ENCODE measurements at regions not wholly inside any gene's neighbourhood (a gene's known extent, or its start where the extent isn't known, plus 50 kb on each side); places are given as distances from the start of the nearest gene placed in this dataset.

GRCh38 chr6:90868256-90868655 lies 281.4 kb upstream of the MAP3K7 start:
- intact Hi-C loops (cut with DNase I): no loop called here
- no peak for TF ChIP-seq CTCF (IDR thresholded peaks at IDR 0.05)
- no peak for TF ChIP-seq POLR2A (IDR thresholded peaks at IDR 0.05)
- DNase-seq (no peak), ATAC-seq (no peak)
- H3K4me3 ChIP-seq: no peak overlapping the region
- no peaks in the 10 kb centered on the region for H3K27me3 ChIP-seq
- H3K27ac ChIP-seq: no peak overlapping the region
- H3K9me3 ChIP-seq: no peaks in the 10 kb centered on the region
- no peaks in the 10 kb centered on the region for H3K36me3 ChIP-seq
- 63% methylated on average over 1 of the region's 1 CpG for WGBS (ENCODE audit: insufficient coverage, low coverage, low lambda C conversion rate, missing lambda C conversion rate)
- no peaks in the 10 kb centered on the region for H3K4me1 ChIP-seq

- Histone ChIP-seq H3K36me3 (no peaks in the 10 kb centered on the region), H3K27me3 (no peaks in the 10 kb centered on the region), H3K4me1 (no peaks in the 10 kb centered on the region), H3K27ac (no peak overlapping the region), H3K4me3 (no peak overlapping the region), H3K9me3 (no peaks in the 10 kb centered on the region)
- 43% methylated on average over 3 of the region's 3 CpGs for WGBS (ENCODE audit: insufficient coverage, low coverage, low lambda C conversion rate, missing lambda C conversion rate)
- intact Hi-C loops (cut with DNase I): no loop called here
- ATAC-seq (no peak), DNase-seq (no peak)
- no peak for TF ChIP-seq POLR2A (IDR thresholded peaks at IDR 0.05)
- TF ChIP-seq CTCF (IDR thresholded peaks at IDR 0.05): no peak
Observed at GRCh38 chr6:90865513-90865912, 278.6 kb upstream of the MAP3K7 start.

- H3K27ac ChIP-seq: no peak overlapping the region
- H3K36me3 ChIP-seq: no peaks in the 10 kb centered on the region
- ATAC-seq (no peak), DNase-seq (no peak)
- no peaks in the 10 kb centered on the region for H3K27me3 ChIP-seq
- no peak overlapping the region for H3K4me3 ChIP-seq
- H3K4me1 ChIP-seq: no peaks in the 10 kb centered on the region
- intact Hi-C loops (cut with DNase I): no loop called here
- WGBS (ENCODE audit: insufficient coverage, low coverage, low lambda C conversion rate, missing lambda C conversion rate): 83% methylated on average over 1 of the region's 1 CpG
- TF ChIP-seq CTCF (IDR thresholded peaks at IDR 0.05): no peak
- TF ChIP-seq POLR2A (IDR thresholded peaks at IDR 0.05): no peak
- no peaks in the 10 kb centered on the region for H3K9me3 ChIP-seq
Observed at GRCh38 chr6:90863043-90863442, 276.2 kb upstream of the MAP3K7 start.

- no peak overlapping the region for H3K27ac ChIP-seq
- H3K27me3 ChIP-seq: no peaks in the 10 kb centered on the region
- no peak overlapping the region for H3K4me3 ChIP-seq
- DNase-seq (no peak), ATAC-seq (no peak)
- TF ChIP-seq CTCF (IDR thresholded peaks at IDR 0.05): no peak
- TF ChIP-seq POLR2A (IDR thresholded peaks at IDR 0.05): no peak
- H3K9me3 ChIP-seq: no peaks in the 10 kb centered on the region
- H3K36me3 ChIP-seq: no peaks in the 10 kb centered on the region
- WGBS (ENCODE audit: insufficient coverage, low coverage, low lambda C conversion rate, missing lambda C conversion rate): 57% methylated on average over 5 of the region's 5 CpGs
- no peaks in the 10 kb centered on the region for H3K4me1 ChIP-seq
- intact Hi-C loops (cut with DNase I): no loop called here
Observed at GRCh38 chr6:90860822-90861601, 274.1 kb upstream of the MAP3K7 start.
